Endodermal cell (in vitro differentiated cells): ENCODE measurements at regions not wholly inside any gene's neighbourhood (a gene's known extent, or its start where the extent isn't known, plus 50 kb on each side); places are given as distances from the start of the nearest gene placed in this dataset.

Experiments used
- DNase-seq: peaks from one replicate; pipeline ENCODE4 v3.0.0-alpha.2; 2017
- H3K27ac ChIP-seq: 2 replicates; pipeline ENCODE4 v1.5.1; 2013; ENCODE audit warnings: mild to moderate bottlenecking, low read depth, low read length, moderate library complexity
- H3K27me3 ChIP-seq: 2 replicates; pipeline ENCODE4 v1.6.1; 2013; ENCODE audit warnings: mild to moderate bottlenecking, low read length, moderate library complexity; ENCODE audit not compliant: insufficient read depth, control insufficient read depth, poor library complexity, severe bottlenecking
- H3K36me3 ChIP-seq: 2 replicates; pipeline ENCODE4 v1.7.0; 2013; ENCODE audit warnings: mild to moderate bottlenecking, low read length, moderate library complexity; ENCODE audit not compliant: control insufficient read depth, insufficient read depth
- H3K4me1 ChIP-seq: one replicate; pipeline ENCODE4 v1.7.0; 2013; ENCODE audit warnings: low read length; ENCODE audit not compliant: control insufficient read depth, insufficient read depth
- H3K4me3 ChIP-seq: 2 replicates; pipeline ENCODE4 v1.5.1; 2013; ENCODE audit warnings: mild to moderate bottlenecking, low read length, moderate library complexity
- H3K9ac ChIP-seq: 2 replicates; pipeline ENCODE4 v1.6.1; 2013; ENCODE audit warnings: mild to moderate bottlenecking, low read length, moderate library complexity; ENCODE audit not compliant: poor library complexity, severe bottlenecking; ENCODE audit errors: extremely low read depth
- H3K9me3 ChIP-seq: 2 replicates; pipeline ENCODE4 v1.6.1; 2013; ENCODE audit warnings: mild to moderate bottlenecking, low read length, moderate library complexity; ENCODE audit not compliant: control insufficient read depth
- H3K27ac Mint-ChIP-seq: 2 replicates; pipeline ENCODE4 v1.8.0; 2020; ENCODE audit warnings: mixed read lengths
- H3K27me3 Mint-ChIP-seq: 2 replicates; pipeline ENCODE4 v1.8.0; 2021; ENCODE audit warnings: mild to moderate bottlenecking, mixed read lengths; ENCODE audit not compliant: insufficient read depth
- H3K36me3 Mint-ChIP-seq: 2 replicates; pipeline ENCODE4 v1.8.0; 2020; ENCODE audit warnings: low read depth, mixed read lengths
- H3K4me1 Mint-ChIP-seq: 2 replicates; pipeline ENCODE4 v1.8.0; 2020; ENCODE audit warnings: mixed read lengths
- H3K4me3 Mint-ChIP-seq: 2 replicates; pipeline ENCODE4 v1.8.0; 2020; ENCODE audit warnings: mild to moderate bottlenecking, moderate library complexity, mixed read lengths
- H3K9me3 Mint-ChIP-seq: 2 replicates; pipeline ENCODE4 v1.8.0; 2020; ENCODE audit warnings: mild to moderate bottlenecking, mixed read lengths
- CTCF ChIP-seq: fragments of 200-600 bp; sonication (generic); conservative IDR thresholded peaks from 2 replicates; pipeline ENCODE4 v1.5.0; 2021; ENCODE audit warnings: antibody characterized with exemption, mild to moderate bottlenecking
- WGBS, 2 experiments: methylation state at CpG; one replicate each; pipeline versions ENCODE4 v1.1.5 to v1.1.7; 2013; ENCODE audit warnings: missing lambda C conversion rate in 2 of 2, mixed read lengths in 1 of 2; ENCODE audit not compliant: insufficient coverage in 1 of 2, insufficient read length in 1 of 2; 5-methylcytosine and 5-hydroxymethylcytosine counted together

GRCh38 chr9:79862921-79863890 is 291.4 kb downstream of the TLE4 start:
- H3K36me3 ChIP-seq, result no peaks in the 10 kb centered on the region
- H3K4me3 ChIP-seq, result no peak overlapping the region
- H3K36me3 Mint-ChIP-seq, result peaks cover 4% of the 10 kb centered on the region
- no peak overlapping the region for H3K4me3 Mint-ChIP-seq
- H3K27ac Mint-ChIP-seq, result no peak overlapping the region
- peaks cover 21% of the 10 kb centered on the region for H3K9me3 Mint-ChIP-seq
- H3K27ac ChIP-seq, result no peak overlapping the region
- no peaks in the 10 kb centered on the region for H3K27me3 ChIP-seq
- H3K4me1 ChIP-seq, result no peaks in the 10 kb centered on the region
- no peak for DNase-seq
- H3K9ac ChIP-seq, result no peak overlapping the region
- H3K9me3 ChIP-seq, result no peaks in the 10 kb centered on the region
- H3K4me1 Mint-ChIP-seq, result no peaks in the 10 kb centered on the region
- 95 to 98% methylated on average over 11 to 32 of the region's 32 CpGs for WGBS, 2 experiments
- no peaks in the 10 kb centered on the region for H3K27me3 Mint-ChIP-seq
- no peak for TF ChIP-seq CTCF

DNA sequence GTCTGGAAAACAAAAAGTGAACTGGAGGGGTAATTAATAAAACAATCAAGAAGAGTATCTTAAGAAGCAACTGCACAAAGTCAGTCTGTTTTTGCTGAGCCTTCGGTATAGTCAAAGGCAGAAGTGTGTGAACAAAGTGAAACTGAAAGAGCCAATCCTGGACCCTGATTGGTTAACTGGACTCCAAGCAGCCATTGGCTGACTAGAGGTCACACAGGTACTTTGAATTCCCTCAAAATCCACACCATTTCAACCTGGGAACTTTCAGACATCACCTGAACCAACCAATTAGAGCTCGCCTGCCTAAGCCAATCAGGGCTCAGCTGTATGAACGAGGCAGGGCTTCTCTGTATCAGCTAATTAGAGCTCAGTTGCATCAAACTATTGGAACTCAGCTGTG is 286.7 kb downstream of the TLE4 start:
- Histone ChIP-seq H3K27me3 (no peaks in the 10 kb centered on the region), H3K36me3 (no peaks in the 10 kb centered on the region), H3K27ac (no peak overlapping the region), H3K4me3 (no peak overlapping the region), H3K9me3 (no peaks in the 10 kb centered on the region), H3K4me1 (no peaks in the 10 kb centered on the region), H3K9ac (no peak overlapping the region)
- Mint-ChIP-seq H3K4me1 (no peaks in the 10 kb centered on the region), H3K27ac (no peak overlapping the region), H3K9me3 (peaks cover 21% of the 10 kb centered on the region), H3K27me3 (no peaks in the 10 kb centered on the region), H3K36me3 (peaks cover 4% of the 10 kb centered on the region), H3K4me3 (no peak overlapping the region)
- DNase-seq, result no peak
- 93 to 100% methylated on average over 3 of the region's 3 CpGs for WGBS, 2 experiments
- TF ChIP-seq CTCF, result no peak

DNA sequence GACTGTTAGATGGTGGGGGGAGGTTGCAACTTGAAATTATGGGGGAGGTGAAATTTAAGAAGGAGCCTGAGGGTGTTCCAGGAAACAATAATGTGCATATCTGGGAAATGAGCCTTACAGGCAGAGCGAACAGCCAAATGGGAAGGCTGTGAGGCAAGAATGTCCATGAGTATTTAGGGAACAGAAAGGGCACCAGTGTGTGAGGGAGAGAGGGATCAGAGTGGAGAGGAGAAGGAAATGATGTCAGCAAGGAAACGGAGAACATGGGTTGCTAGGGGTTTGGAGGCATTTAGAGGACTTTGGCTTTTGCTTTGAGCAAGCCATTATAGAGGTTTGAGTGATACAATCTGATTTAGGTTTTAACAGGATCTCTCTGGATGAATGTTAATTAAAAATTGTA is 285.4 kb downstream of the TLE4 start:
- TF ChIP-seq CTCF, result no peak
- Histone ChIP-seq H3K27ac (no peak overlapping the region), H3K4me3 (no peak overlapping the region), H3K9me3 (no peaks in the 10 kb centered on the region), H3K4me1 (no peaks in the 10 kb centered on the region), H3K9ac (no peak overlapping the region), H3K27me3 (no peaks in the 10 kb centered on the region), H3K36me3 (no peaks in the 10 kb centered on the region)
- Mint-ChIP-seq H3K4me1 (no peaks in the 10 kb centered on the region), H3K27me3 (no peaks in the 10 kb centered on the region), H3K36me3 (no peaks in the 10 kb centered on the region), H3K9me3 (peaks cover 13% of the 10 kb centered on the region), H3K4me3 (no peak overlapping the region), H3K27ac (no peak overlapping the region)
- 88 to 92% methylated on average over 2 of the region's 2 CpGs for WGBS, 2 experiments
- no peak for DNase-seq
